Urothelium cell line (cell line): ENCODE measurements at regions not wholly inside any gene's neighbourhood (a gene's known extent, or its start where the extent isn't known, plus 50 kb on each side); places are given as distances from the start of the nearest gene placed in this dataset.
"Not testable (repeated sequence)": the region's sequence is repeated elsewhere in the genome, so short reads cannot be mapped to it uniquely, and the experiment has no call there.

Source experiments
- DNase-seq: peaks from one replicate; pipeline ENCODE4 v3.0.0; 2011; ENCODE audit warnings: low spot score, mixed read lengths
- FAIRE-seq: peaks from 2 replicates; lab custom pipeline; 2011; peaks lifted over from hg19 to GRCh38; lab: Jason Lieb, UNC

DNA sequence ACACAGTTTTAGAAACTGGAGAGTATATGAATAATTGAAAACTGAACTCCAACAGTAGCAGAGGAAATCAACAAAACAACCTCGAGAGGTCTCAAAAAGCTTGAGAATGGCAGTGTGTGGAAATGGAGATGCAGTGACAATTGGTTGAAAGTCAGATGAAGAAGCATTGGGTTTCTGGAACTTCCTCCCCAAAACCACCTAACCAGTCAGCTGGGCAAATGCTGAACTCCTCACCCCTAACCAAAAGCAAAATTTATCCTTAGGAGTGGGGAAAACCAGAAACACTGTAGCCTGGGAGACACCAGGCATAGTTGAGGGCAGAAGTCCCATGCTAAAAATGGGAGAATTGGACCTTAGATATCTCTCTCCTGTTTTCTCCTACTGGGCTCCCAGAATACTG, 109.9 kb downstream of the TANC2 start:
- DNase-seq (no peak), FAIRE-seq (peak; percentile 73)

DNA sequence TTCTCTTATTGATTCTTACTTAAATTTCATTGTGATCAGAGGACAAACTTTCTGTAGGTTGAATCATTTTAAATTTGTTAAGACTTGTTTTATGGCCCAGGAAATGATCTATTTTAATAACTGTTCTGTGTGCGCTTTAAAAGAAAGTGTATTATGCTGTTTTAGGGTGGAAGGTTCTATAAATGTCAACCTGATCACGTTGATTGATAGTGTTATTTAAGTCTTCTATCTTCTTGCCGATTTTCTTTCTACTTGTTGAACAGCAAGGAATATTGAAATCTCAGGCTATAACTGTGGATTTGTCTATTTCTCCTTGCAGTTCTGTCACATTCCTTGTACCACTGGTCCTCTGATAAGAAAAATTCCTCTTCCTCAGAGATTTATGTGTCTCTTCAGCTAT, 112.7 kb downstream of the TANC2 start:
- DNase-seq (no peak), FAIRE-seq (no peak)

DNA sequence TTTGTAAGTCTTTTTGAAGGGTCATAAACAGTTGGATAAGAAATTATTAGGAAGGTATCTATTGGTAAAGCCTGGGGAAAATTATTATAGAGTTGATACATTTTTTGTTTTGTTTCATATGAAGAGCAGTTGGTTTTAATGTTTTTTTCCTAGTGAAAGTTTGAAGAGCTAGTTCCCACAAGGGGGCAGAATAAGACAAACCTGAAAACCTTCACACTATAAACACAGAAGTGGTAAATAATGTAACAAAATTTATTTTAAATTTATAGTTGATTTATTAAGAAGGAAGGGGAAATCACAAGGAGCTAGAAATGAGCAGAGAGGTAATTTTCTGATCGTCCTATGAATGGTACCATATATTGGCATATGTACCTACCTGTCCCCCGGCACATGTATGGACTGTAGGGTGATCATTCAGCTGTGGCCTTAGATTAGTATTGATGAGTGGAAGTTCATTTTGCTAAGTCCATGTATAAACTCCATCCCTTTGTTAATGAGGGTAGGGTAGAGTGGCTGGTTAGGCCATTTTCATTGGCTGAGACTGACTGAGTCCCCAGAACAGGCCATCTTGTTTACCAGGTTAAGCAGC, 116.3 kb downstream of the TANC2 start:
- FAIRE-seq (peak; percentile 93), DNase-seq (no peak)

DNA sequence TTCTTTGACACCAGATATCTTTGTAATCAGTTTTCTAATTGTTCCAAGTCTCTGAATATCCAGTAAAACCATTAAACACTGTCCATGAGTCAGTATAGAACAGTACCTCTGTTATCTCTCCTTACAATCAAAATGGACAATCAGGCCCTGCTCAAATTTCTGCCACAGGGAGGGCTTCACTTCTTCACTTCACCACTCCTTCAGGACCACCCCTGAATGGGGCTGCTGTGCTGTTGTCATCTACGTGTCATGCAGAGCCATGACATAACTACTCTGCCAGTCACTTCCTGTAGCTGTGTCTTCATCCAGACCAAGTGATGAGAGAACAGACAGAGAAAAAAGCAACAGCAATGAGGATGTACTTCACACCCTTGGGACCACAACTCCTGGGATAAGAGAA, 116.9 kb downstream of the TANC2 start:
- peak; percentile 94 for FAIRE-seq
- no peak for DNase-seq

DNA sequence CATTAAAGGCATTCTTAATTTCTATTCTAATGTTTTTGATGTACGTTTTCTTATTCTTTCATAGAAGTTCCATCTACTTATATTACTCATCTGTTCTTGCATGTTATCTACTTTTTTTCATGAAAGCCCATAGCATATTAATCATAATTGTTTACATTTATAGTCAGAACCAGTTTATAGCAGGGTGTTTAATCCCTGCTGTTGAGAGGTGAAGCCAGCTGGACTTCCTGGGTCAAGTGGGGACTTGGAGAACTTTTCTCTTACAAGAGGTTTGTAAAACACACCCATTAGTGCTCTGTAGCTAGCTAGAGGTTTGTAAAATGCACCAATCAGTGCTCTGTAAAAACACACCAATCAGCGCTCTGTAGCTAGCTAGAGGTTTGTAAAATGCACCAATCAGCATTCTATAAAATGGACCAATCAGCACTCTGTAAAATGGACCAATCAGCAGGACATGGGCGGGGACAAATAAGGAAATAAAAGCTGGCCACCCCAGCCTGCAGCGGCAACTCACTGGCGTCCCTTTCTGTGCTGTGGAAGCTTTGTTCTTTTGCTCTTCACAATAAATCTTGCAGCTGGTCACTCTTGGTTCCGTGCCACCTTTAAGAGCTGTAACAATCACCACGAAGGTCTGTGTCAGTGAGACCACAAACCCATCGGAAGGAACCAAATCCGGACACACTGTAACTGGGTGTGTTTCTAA, 120.6 kb downstream of the TANC2 start:
- peak; percentile 88 for FAIRE-seq

DNA sequence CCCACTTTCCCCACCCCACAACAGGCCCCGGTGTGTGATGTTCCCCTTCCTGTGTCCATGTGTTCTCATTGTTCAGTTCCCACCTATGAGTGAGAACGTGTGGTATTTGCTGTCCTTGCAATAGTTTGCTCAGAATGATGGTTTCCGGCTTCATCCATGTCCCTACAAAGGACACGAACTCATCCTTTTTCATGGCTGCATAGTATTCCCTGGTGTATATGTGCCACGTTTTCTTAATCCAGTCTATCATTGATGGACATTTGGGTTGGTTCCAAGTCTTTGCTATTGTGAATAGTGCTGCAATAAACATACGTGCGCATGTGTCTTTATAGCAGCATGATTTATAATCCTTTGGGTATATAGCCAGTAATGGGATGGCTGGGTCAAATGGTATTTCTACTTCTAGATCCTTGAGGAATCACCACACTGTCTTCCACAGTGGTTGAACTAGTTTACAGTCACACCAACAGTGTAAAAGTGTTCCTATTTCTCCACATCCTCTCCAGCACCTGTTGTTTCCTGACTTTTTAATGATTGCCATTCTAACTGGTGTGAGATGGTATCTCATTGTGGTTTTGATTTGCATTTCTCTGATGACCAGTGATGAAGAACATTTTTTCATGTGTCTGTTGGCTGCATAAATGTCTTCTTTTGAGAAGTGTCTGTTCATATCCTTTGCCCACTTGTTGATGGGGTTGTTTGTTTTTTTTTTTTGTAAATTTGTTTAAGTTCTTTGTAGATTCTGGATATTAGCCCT, 124.5 kb downstream of the TANC2 start:
- not testable (repeated sequence) for DNase-seq, FAIRE-seq

More for the DNA sequence above, 120.6 kb downstream of the TANC2 start:
- no peak for DNase-seq

DNA sequence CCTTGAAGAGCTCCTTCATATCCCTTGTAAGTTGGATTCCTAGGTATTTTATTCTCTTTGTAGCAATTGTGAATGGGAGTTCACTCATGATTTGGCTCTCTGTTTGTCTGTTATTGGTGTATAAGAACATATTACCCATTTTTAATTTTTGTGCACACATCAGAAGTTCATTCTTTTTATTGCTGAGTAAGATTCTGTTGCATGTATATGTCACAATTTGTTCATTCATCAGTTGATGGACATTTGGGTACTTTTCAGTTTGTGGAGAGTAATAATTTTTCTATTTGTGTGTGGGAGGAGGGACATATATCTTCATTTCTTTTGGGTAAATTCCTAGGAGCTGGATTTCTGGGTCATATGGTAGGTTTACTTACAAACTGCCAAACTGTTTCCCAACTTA, 125.9 kb downstream of the TANC2 start:
- DNase-seq, FAIRE-seq: not testable (repeated sequence)

DNA sequence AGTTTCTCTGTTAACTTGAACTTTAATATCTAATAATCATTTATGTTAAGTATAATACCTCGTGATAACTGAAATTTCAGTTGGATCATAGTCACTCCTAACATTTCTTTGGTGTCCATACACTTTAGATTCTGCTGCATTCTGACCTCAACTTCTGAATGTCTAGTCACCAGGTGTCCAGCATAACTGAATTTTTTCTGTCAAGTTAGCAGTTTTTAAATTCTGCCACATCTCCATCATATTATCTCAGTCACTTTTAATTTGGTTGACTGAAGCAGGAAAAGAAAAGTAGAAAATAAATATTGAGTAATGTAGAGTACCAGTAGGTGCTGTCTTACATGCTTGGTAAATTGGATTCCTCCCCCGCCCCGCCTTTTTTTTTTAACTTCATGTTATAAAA, 128.6 kb downstream of the TANC2 start:
- FAIRE-seq: no peak

DNA sequence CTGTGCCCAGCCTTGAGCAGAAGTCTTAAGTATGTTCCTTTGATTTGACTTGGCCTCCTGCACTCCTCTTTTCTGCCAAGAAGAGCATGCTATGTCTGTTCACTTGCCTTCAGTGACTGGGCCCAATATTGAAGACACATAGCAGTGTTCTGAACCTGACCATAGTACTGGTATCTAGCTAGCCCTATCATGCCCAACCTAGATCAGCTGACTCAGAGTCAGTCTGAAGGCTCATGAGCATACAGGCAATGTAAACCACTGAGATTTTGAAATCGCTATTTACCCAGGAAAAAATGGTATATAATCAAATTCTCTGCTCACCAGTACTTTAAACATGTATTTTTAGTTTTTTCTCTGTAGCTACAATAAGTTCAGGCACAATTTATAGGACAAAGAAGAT, 129.4 kb downstream of the TANC2 start:
- FAIRE-seq (no peak), DNase-seq (no peak)

More for the DNA sequence above, 128.6 kb downstream of the TANC2 start:
- DNase-seq: no peak

DNA sequence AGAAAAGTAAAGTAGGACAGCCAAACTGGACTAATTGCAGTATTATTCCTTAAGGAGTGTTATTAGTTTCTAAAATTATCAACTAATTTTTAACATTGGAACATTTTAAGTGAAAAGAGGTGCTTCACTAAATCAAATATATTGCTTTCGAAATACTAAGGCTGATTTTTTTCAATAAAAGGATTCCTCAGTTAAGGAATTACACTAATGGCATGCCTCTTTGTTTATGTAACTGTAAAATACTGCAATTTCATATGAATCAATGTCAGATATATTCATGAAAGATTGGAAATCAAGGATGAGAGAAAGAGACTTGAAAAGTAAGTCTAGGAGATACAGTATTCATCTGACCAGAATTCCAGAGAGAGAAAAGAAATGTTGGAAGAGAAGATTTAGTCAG, 129.8 kb downstream of the TANC2 start:
- FAIRE-seq (no peak), DNase-seq (no peak)

DNA sequence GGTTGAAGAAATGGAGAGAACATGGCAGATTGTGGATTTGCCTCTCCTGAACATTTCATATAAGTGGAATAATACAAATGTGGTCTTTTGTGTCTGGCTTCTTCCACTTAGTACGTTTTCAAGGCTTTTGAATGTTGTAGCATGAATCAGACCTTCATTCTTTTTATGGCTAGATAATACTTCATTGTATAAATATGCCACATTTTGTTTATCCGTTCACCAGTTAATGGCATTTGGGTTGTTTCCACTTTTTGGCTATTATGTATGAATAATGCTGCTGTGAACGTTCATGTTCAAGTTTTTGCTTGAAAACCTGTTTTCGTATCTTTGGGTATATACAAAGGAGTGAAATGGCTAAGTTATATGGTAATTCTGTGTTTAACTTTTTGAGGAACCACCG, 130.4 kb downstream of the TANC2 start:
- FAIRE-seq (no peak), DNase-seq (no peak)

DNA sequence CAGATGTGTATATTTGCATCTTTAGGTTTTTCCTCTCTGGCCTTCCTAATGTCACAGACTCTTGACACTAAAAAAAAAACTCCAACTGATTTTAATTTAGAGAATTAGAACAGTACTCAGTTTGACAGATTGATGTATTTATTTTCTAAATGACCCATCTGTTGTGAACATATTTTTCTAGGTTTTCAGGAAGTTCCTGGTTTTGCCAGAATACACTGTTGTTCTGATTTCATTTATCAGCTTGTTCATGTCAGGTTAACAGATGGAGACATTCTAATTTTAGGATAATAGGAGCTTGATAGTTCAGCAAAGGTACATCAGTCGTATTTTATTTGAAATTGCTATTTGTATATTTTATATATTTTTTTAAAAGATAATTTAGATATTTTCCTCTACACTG, 133.4 kb downstream of the TANC2 start:
- FAIRE-seq: no peak
- DNase-seq: no peak

DNA sequence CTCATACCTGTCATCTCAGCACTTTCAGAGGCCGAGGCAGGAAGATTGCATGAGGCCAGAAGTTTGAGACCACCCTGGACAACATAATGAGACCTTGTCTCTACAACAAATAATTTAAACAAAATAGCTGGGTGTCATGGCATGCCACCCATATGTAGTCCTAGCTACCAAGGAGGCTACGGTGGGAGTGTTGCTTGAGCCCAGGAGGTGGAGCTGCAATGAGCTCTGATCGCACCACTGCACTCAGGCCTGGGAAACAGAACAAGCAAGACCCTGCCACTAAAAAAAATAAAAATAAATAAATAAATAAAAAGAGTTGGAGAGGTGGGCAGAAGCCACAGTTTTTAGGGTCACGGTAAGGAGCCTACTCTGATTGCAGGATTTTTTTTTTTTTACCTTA, 136.0 kb downstream of the TANC2 start:
- FAIRE-seq (no peak), DNase-seq (no peak)

DNA sequence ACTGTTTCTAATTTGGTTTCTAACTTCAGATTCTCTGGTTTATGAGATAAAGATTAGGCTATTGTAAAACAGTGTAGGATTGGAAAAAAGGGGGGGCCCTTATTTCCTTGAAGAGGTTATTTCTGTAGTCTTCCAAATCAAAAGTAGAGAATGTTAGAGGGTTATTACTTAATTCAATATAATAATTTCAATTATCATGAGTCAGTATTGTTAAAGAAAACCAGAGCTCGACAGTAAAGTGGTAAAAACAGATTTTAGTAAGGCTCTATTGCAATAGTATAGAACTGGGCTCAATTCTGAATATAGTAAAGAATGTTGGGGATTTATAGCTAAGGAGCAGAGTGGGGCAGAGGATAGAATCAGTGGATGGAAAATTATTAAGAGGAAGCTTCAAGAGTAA, 140.0 kb downstream of the TANC2 start:
- FAIRE-seq (no peak), DNase-seq (no peak)

DNA sequence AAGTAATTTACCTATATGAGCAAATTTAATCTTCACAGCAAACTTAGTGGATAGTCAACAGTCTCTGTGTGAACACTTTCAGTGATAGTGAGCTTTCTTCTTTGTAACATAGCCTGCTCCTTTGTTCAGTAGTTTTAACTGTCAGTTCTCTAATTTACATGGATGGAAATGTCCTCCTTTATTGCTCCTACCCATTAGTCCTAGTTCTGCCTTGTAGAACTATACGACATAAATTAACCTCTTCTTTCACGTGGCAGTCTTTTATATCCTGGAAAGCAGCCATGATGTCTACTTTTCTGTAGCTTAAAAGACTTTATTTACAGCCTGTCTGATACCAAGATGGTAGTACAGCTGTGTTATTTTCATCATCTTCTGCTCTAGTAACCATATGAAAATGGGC, 143.6 kb downstream of the TANC2 start:
- no peak for DNase-seq
- FAIRE-seq: peak; percentile 89

DNA sequence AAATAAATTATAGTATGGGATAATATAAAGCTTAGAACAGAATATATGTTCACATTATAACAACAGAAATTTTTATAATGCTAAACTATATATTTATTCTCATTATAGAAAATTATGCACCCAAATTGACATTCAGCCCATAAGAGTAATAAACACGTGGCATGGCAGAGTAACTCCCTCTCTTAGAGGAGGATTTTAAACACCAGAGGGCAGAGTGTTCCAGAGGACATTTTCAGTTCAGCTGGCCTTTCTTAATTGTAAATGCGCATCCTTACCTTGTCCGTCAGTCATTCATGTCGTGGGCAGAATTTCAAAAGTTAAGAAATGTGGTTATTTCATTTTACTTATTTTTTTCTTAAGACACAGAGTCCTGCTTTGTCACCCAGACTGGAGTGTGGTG, 147.1 kb downstream of the TANC2 start:
- no peak for FAIRE-seq
- peak; percentile 28 for DNase-seq

DNA sequence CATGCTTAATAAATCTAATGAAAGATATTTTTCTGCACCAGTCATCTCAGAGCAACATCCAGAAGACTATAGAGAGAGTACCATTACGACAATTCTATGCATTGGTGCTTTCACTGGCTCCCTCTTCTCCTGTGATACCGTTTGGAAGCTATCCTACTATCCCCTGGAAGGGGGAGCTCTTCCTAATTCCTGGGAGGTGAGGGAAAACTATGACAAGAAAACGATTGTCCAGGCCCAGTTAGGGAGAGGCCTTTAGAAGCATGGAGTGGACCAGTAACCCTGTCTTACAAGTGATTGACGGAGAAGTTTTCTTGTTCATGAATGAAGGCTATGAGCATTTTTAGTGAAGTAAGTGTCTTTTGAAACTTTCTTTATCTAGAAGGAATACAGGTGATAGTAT, 150.2 kb downstream of the TANC2 start:
- FAIRE-seq: peak; percentile 46

DNA sequence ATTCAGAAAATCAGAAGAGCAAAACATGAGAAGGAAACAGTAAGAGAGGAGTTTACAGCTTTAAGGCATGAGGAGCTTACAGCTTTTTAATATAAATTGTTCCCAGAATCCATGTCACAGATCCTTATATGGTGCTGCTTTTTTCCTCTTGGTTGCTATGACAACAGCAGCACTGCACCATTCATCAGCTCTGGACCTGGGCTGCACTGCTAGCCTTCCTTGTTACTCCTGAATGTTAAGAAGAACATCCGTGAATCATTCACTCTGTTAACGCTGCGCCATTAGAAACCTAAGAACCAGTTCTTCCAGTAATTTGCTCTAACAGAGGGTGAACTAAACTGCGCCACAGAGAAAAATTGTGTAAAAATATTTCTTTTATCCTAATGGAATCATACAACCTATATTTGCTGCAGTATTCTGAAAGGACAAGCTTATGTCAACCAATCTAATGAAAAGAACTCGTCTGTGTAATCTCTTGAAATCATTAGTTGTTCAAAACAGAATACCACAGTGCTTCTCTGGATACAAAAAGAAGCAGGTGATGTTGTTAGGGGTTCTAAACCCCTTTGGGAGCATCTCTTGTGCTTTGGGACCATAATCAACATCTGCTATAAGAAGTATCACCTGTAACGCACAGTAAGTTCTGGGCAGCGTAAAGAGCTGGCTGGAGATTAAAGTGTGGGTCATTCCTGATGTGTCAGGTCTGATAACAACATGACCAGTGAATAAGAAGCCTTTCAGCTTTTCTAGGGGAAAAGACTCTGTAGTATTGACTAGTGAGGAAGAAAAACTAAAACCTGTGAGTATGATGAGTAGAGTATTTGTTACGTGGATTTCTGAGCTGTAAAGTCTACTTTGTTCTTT, 151.2 kb downstream of the TANC2 start:
- DNase-seq (no peak), FAIRE-seq (peak; percentile 17)

More for the DNA sequence above, 150.2 kb downstream of the TANC2 start:
- DNase-seq: peak; percentile 40

DNA sequence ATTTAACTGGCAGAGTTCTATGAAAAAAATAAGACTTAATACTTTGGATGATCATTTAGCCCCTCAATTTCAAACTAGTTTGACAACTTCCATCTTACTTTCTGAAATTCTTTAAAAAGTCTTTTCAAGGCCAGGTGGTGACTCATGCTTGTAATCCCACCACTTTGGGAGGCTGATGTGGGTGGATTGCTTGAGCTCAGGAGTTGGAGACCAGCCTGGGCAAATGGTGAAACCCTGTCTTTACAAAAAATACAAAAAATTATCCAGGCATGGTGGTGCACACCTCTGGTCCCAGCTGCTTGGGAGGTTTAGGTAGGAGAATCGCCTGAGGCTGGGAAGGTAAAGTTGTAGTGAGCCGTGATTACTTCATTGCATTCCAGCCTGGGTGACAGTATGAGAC, 154.4 kb downstream of the TANC2 start:
- FAIRE-seq: peak; percentile 71
- DNase-seq: no peak

DNA sequence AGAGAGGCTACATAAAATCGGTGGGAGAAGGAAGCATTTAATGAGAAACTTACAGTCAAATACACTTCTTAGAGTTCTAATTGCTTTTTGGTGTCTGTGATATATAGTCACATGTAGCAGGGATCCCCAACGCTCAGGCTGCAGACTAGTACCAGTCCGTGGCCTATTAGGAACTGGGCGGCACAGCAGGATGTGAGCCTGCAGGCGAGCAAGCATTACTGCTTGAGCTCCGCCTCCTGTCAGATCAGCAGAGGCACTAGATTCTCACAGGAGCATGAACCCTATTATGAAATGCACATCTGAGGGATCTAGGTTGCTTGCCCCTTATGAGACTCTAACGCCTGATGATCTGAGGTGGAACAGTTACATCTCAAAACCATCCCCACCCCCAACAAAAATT, 158.5 kb downstream of the TANC2 start:
- no peak for DNase-seq
- FAIRE-seq: peak; percentile 94

DNA sequence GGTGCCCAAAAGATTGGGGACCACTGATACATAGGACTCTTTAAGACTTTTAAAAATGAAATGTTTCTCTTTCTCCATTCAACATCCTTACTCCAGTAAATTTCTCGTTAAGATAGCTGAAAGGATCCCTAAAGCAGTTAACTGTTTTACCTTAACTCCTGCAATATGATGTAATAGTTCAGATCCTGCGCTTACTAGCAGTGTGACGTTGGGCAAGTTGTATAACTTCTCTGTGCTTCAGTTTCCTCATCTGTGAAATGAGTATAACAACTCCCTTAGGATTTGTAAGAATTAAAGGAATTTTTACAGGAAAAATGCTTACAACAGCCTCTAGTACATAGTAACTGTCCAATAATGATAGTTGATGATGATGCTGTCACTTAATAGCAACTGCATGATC, 158.9 kb downstream of the TANC2 start:
- FAIRE-seq (peak; percentile 35), DNase-seq (no peak)
